C4-2B (cell line): ENCODE measurements at regions not wholly inside any gene's neighbourhood (a gene's known extent, or its start where the extent isn't known, plus 50 kb on each side); places are given as distances from the start of the nearest gene placed in this dataset.

Source experiments
- CTCF ChIP-seq: fragments of 450-650 bp; conservative IDR thresholded peaks from 2 replicates; pipeline ENCODE4 v1.5.1; 2017; ENCODE audit warnings: mild to moderate bottlenecking
- ZFX ChIP-seq: fragments of 450-650 bp; IDR thresholded peaks from 2 replicates; pipeline ENCODE4 v1.6.1; 2017

- TF ChIP-seq CTCF (no peak), ZFX (no peak)
Observed at GRCh38 chr5:117144086-117144485, 569.5 kb upstream of the SEMA6A start.
